HEK293T (cell line): ENCODE measurements at regions not wholly inside any gene's neighbourhood (a gene's known extent, or its start where the extent isn't known, plus 50 kb on each side); places are given as distances from the start of the nearest gene placed in this dataset.

Experiments
- BHLHE40 ChIP-seq: fragments of 450-650 bp; IDR thresholded peaks from 2 replicates; pipeline ENCODE4 v1.6.1; 2016; ENCODE audit warnings: mild to moderate bottlenecking, moderate library complexity, borderline replicate concordance
- ELF4 ChIP-seq: fragments of 450-650 bp; IDR thresholded peaks from 2 replicates; pipeline ENCODE4 v1.6.1; 2017; ENCODE audit warnings: antibody characterized with exemption
- FOXA1 ChIP-seq: fragments of 450-650 bp; IDR thresholded peaks from 2 replicates; pipeline ENCODE4 v1.6.1; 2016; ENCODE audit warnings: mild to moderate bottlenecking
- FOXK2 ChIP-seq: fragments of 450-650 bp; IDR thresholded peaks from 2 replicates; pipeline ENCODE4 v1.6.1; 2016; ENCODE audit warnings: mild to moderate bottlenecking
- FOXM1 ChIP-seq: fragments of 450-650 bp; IDR thresholded peaks from 2 replicates; pipeline ENCODE4 v1.6.1; 2017; ENCODE audit warnings: mild to moderate bottlenecking, borderline replicate concordance
- L3MBTL2 ChIP-seq: fragments of 450-650 bp; conservative IDR thresholded peaks from 2 replicates; pipeline ENCODE4 v1.6.1; 2016; ENCODE audit warnings: mild to moderate bottlenecking
- LEF1 ChIP-seq: fragments of 450-650 bp; IDR thresholded peaks from 2 replicates; pipeline ENCODE4 v1.6.1; 2017; ENCODE audit warnings: mild to moderate bottlenecking, borderline replicate concordance
- NFRKB ChIP-seq: fragments of 450-650 bp; IDR thresholded peaks from 2 replicates; pipeline ENCODE4 v1.6.1; 2016; ENCODE audit warnings: mild to moderate bottlenecking, moderate library complexity
- PKNOX1 ChIP-seq: fragments of 450-650 bp; IDR thresholded peaks from 2 replicates; pipeline ENCODE4 v1.6.1; 2016
- SP1 ChIP-seq: fragments of 450-650 bp; IDR thresholded peaks from 2 replicates; pipeline ENCODE4 v1.6.1; 2017
- SUZ12 ChIP-seq: fragments of 450-650 bp; IDR thresholded peaks from 2 replicates; pipeline ENCODE4 v1.6.1; 2016; ENCODE audit warnings: mild to moderate bottlenecking
- ZNF384 ChIP-seq: fragments of 450-650 bp; IDR thresholded peaks from 2 replicates; pipeline ENCODE4 v1.6.1; 2016

DNA sequence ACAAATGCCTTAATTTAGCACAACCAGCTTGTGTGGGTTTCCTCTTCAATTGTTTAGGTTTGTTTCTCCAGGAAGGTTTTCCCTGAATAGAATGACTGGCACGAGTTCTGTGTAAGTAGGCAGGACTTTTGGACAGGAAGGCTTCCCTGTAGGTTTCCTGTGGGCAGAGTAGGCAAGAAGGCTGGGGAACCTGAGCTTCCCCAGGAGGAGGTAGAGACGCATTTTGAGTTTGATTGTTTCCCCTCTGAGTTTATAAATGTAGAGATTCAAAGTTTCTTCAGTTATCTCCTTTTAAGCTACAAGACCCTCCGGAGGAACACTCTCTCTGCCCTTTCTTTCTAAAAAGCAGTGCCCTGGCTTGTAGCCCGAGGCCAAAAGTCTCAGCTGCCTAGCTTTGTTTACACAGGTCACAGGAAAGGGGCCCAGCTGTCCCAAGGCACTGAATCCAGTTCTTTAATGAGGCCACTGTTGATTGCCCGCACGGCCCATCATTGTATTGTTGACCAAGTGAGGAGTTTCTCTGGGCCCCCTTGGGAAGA lies 66.6 kb upstream of the RDX start:
- TF ChIP-seq FOXM1 (no peak), FOXK2 (no peak), BHLHE40 (no peak), SUZ12 (no peak), FOXA1 (no peak), PKNOX1 (no peak), NFRKB (no peak), LEF1 (no peak), ELF4 (no peak), L3MBTL2 (no peak), ZNF384 (no peak), SP1 (no peak)
